GM18502 (cell line): ENCODE measurements at regions not wholly inside any gene's neighbourhood (a gene's known extent, or its start where the extent isn't known, plus 50 kb on each side); places are given as distances from the start of the nearest gene placed in this dataset.

Source experiments
- ATAC-seq: cut with Tn5 transposase; IDR thresholded peaks from one replicate; pipeline ENCODE4 v1.9.1; 2021; ENCODE audit warnings: mild to moderate bottlenecking; ENCODE audit not compliant: unreplicated experiment, poor library complexity

DNA sequence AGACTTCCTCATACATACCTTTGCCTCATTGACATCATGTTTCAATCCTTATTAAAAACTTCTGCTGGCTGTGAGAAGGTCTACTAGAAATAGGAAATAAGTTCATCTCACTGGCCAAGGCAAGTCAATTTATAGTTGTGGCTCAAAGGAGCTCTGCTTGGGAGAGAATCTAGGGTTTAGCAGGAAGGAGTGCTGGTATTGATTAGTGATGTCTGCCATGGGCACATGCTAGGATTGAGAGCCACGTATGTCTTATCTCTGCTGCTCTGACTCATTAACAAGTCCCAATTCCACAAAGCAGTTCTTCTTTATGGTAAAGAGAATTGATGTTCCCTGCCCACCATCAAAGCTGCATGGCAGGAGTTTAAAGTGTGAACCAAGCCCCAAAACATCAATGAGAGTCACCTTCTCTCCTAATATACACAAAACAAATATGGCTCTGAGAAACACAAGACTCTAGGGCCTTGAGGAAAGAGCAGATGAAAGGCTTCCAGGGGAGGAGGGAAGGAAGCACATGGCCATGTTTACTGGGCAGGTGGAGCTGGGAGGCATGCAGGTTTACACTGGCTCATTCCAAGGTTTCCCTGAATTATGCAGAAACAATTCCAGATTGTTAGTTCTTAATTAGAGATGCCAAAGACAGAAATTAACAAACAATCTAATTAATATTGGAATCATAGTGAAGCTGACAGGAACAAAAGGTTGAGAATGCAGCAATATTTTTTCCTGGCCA is 931.9 kb upstream of the TMEM132C start:
- ATAC-seq: no peak

GRCh38 chr12:127336416-127336815 is 930.6 kb upstream of the TMEM132C start:
- no peak for ATAC-seq

DNA sequence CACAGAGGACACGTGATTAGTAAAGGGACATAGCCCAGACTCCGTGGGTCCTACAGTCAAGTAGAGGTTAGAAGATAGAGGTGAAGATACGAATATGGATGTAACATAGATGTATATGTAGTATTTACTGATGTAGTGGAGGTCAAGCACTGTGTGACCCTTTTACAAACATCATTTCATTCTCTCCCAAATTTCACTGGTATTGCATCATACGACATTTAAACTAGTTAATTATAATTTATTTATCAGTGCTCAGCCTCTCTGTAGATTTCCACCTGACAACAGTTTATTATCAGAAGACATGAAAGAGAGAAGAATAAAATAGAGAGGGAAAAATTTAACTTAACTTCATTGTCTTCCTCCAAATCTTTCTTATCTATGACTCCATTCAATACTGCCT is 927.9 kb upstream of the TMEM132C start:
- no peak for ATAC-seq

DNA sequence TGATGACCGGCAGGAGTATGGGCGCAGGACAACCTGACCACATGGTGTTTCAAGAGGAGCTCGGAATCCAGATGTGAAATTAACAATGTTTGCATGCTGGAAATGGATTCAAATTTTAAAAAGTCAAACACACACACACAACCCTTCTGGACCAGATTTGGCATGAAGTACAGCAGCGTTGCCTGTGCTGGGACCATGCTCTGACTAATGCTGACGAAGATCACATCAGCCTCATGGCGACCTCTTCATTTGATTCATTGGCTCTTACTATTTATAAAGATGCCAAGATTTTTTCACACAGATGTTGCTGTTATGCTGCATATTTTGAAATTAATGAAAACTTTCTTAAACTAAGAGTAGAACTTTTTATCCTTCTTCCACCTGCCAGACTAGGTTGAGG is 926.6 kb upstream of the TMEM132C start:
- ATAC-seq: no peak

GRCh38 chr12:127342861-127343260 is 924.1 kb upstream of the TMEM132C start:
- no peak for ATAC-seq

- no peak for ATAC-seq
Observed at GRCh38 chr12:127343940-127344339, 923.0 kb upstream of the TMEM132C start.

DNA sequence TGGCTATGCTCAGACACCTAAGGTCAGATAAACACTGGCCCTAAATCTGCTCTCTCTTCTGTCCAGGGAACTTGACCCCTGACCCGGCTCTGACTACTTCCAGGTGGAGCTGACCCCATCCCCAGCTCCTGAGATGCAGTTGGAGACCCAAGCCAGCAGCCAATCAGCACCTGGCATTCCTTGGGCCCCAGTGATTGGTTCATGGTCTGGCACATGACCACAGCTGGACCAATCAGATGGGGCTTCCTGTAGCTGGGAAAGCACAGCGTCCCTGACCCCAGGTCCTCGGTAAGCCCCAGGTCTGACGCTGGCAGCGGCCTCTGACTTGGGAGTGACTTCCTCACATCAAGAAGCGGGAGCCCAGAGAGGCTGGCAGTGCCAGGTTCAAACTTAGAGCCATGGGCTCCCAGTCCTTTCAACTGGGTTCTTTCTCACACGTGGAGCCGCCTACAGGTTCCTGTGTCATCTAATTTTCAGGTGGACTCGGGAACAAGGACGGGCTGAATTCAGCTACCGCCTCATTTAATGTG is 915.4 kb upstream of the TMEM132C start:
- no peak for ATAC-seq

- no peak for ATAC-seq
Observed at GRCh38 chr12:127355061-127355841, 911.7 kb upstream of the TMEM132C start.

DNA sequence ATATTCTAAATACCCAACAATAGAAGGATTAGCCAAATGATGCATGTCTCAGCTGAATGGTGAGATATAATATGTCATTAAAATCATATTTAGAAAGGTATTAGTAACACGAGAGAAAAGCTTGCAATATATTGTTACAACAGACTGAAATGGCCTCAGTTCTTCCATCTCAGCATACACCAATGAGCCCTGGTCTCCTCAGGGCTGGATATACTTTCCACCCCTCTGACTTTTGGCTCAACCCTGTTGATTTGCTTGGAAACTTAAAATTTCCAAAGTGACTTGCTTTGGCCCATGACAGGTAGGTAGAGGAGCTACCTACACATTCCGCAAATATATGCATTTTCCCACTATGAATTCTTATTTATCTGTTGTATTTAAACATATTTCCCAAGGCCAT is 908.1 kb upstream of the TMEM132C start:
- ATAC-seq: no peak

- no peak for ATAC-seq
Observed at GRCh38 chr12:127360580-127360979, 906.4 kb upstream of the TMEM132C start.

DNA sequence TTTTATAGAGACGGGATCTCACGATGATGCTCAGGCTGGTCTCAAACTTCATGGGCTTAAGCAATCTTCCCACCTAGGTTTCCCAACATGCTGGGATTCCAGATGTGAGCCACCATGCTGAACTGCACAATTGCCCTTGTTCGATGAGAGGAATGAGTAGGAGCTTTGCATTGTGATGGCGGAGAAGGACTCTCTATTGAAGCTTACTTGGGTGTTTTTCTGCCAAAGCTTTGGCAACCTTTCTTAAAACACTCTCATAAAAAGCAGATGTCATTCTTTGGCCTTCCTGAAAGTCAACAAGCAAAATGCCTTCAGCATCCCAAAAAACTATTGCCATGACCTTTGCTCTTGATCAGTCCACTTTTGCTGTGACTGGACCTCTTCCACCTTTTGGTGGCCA is 904.8 kb upstream of the TMEM132C start:
- no peak for ATAC-seq

GRCh38 chr12:127363392-127363791 is 903.6 kb upstream of the TMEM132C start:
- ATAC-seq: no peak

DNA sequence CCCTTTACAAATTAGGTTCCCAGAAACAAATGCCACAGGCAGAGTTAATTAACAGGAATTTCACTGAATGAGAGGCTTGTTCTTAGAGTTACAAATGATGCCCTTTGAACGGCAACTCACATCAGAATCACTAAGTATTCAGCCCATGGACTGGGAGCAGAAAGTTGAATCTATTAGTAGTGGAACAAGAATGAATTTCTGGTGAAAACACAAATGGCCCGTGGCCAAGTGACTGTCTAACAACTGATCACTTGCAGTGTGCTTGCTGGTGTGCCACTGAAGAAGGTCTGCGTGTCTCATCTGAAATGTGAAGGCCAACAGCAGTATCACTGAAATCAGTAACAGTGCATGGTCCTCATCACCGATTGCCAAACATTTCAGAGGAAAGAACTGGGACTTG is 893.4 kb upstream of the TMEM132C start:
- ATAC-seq: no peak

DNA sequence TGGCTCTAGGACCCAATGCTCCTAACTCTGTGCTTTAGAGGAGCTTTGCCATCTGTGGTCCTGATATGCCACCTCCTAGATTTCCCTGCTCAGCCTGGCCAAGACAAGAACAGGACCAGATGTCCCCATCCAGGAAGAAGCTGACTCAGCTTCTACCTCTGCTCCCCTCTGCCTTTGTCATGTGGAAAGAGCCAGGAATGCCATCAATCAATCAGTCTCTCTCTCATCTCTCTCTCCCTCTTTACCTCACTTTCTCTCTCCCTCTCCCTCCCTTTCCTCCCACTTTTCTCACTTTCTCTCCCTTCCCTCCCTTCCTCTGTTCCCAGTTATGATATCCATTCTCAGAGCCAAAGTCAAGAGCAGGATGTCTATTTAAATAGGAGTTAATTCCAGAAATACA is 892.5 kb upstream of the TMEM132C start:
- no peak for ATAC-seq

DNA sequence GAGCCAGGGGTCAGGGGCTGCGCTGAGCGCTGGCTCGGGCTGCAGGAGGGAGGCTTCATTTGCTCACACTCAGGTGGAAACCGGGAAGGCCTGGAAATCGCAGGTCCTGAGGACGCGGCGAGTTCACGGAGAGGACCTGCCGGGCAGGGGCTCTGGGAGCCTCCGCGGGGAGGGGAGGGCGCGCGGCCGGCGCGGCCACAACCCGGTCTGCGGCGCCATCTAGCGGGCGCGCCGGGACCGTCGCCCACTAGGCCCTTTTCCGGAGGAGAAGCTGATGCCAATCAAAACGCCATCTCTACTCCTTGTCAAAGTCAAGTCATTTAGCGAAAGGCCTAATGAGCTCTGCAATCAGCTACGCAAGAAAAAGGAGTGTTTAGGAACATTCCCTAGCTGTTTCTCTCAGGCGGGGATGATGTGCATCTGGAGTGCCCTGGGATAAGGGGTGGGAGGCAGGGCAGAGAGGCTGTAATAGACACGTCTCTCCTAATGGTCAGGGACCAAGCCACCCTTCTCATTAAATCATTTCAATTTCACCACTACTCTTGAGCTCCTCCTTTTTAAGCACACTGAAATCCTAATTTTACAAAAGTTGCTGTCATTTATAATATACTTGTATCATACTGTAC is 885.8 kb upstream of the TMEM132C start:
- ATAC-seq: peak; percentile 77

DNA sequence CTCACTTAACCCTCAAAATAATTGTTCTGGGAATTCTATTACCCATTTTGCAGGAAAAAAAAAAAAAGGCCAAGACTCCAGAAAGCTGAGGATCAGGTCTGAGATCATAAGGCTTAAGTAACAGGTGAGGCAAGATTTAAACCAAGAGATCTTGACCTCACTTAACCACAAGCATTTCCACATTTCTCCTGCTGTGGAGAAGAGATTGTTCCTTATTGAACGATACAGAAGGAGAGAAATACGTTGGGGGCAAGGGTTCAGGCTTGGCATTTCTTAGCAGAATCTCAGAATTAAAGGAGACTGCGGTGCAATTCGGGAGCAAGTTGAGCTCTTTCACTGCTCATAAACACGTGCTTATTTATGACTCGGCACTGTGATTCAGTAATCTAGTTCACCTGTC is 885.3 kb upstream of the TMEM132C start:
- no peak for ATAC-seq

- ATAC-seq: no peak
Observed at GRCh38 chr12:127383281-127383680, 883.7 kb upstream of the TMEM132C start.

DNA sequence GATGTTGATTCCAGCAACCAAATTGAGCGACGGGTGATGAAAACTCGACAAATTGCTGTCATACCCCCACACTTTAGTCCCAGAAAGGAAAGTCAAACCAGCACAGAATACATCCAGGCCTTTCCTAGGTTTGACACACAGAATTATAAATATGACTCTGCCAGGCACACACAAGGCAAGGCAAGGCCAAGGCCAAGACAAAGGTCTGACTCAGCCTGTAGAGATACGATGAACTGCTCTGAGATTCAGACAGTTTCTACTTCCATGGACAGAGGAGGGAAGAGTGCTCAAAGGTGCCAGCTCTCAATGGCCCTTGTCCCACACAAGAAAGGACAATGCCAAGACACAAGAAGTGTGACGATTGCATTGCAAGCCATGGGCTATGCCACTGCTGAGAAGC is 880.2 kb upstream of the TMEM132C start:
- no peak for ATAC-seq

DNA sequence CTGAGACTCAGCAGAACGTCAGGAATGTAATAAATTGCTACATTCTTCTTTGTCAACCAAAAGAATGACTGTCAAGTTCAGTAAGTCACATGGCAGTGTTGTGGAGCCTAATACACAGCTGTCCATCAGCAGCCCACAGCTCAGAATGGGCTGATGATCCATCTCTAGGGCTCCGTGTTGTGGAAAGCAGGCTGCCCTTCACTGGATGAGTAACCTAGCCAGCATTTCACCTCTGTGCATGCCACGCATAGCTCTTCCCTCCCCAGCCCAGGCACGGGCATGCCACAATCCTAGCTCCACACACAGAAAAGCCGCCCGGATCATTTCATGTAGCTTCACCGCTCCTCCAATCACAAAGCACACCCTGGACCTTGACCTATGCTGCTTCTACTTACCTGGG is 878.0 kb upstream of the TMEM132C start:
- ATAC-seq: no peak

GRCh38 chr12:127389923-127390322 is 877.0 kb upstream of the TMEM132C start:
- ATAC-seq: no peak

DNA sequence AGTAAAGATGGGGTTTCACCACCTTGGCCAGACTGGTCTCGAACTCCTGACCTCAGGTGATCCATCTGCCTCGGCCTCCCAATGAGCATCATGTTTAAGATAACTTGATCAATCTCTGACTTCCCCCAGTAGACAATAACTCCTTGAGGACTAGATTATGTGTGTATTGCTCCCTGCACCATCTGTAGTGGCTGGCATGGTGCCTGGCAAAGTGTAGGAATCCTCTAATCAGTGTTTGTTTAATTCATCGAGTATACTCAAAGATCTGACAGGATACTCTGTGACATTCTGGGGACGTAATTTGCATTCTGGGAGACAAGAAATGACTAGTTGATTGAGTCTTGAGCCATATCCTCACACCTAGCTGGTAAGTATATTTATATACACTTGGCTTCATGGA is 873.5 kb upstream of the TMEM132C start:
- no peak for ATAC-seq
